ENCODE measurements at regions not wholly inside any gene's neighbourhood (a gene's known extent, or its start where the extent isn't known, plus 50 kb on each side); places are given as distances from the start of the nearest gene placed in this dataset.

GRCh38 chr16:51986301-51986700, 560.6 kb downstream of the TOX3 start:
- Histone ChIP-seq H2AFZ (ENCODE audit: low read length) (no peak overlapping the region), H3K27ac (ENCODE audit: extremely low read length, insufficient read depth, low read length) (no peak overlapping the region), H3K4me2 (ENCODE audit: low read depth, low read length) (no peak overlapping the region), H3K36me3 (replicated peaks in 1 of 2; ENCODE audit: control insufficient read depth in 1 of 2, insufficient read depth in 2 of 2, low read length in 2 of 2) (no peaks in the 10 kb centered on the region), H3K27me3 (ENCODE audit: control insufficient read depth in 1 of 2, insufficient read depth in 2 of 2, low read length in 2 of 2) (no peaks in the 10 kb centered on the region), H3K9me3 (ENCODE audit: low read length) (no peaks in the 10 kb centered on the region), H3K4me3 (replicated peaks in 1 of 3; ENCODE audit: insufficient read depth in 1 of 3, low read depth in 2 of 3, low read length in 3 of 3) (no peak overlapping the region), H3K79me2 (ENCODE audit: insufficient read depth, low read length) (no peaks in the 10 kb centered on the region), H3K9ac (ENCODE audit: insufficient read depth, low read depth, low read length) (no peak overlapping the region), H4K20me1 (ENCODE audit: insufficient read depth, low read length) (no peaks in the 10 kb centered on the region), H3K4me1 (ENCODE audit: insufficient read depth, low read length) (no peaks in the 10 kb centered on the region)
- no TSS peak for BruUV-seq (replicated peaks)
- FAIRE-seq (no peak), ATAC-seq (no peak), DNase-seq (ENCODE audit: low spot score) (no peak)
- WGBS (ENCODE audit: low lambda C conversion rate) = 2% methylated on average over 1 of the region's 1 CpG
- TF ChIP-seq FOXO4 (CRISPR knock-in tag; conservative IDR thresholded peaks at IDR 0.05) = no peak
- TF ChIP-seq TBP (CRISPR knock-in tag; IDR thresholded peaks at IDR 0.05) = no peak
- no peak for TF ChIP-seq ONECUT2 (CRISPR knock-in tag; IDR thresholded peaks at IDR 0.05)
- TF ChIP-seq ZNF704 (CRISPR knock-in tag; IDR thresholded peaks at IDR 0.05; ENCODE audit: borderline replicate concordance) = no peak
- TF ChIP-seq THAP9 (CRISPR knock-in tag; IDR thresholded peaks at IDR 0.05; ENCODE audit: borderline replicate concordance) = no peak
- TF ChIP-seq ESRRA (CRISPR knock-in tag; IDR thresholded peaks at IDR 0.05; ENCODE audit: low read depth) = no peak
- no peak for TF ChIP-seq XBP1 (CRISPR knock-in tag; IDR thresholded peaks at IDR 0.05)
- TF ChIP-seq SCMH1 (CRISPR knock-in tag; IDR thresholded peaks at IDR 0.05; ENCODE audit: borderline replicate concordance) = no peak
- intact Hi-C loops (cut with micrococcal nuclease; ENCODE audit: unreplicated experiment) = no loop called here
- in situ Hi-C loops (cut with HindIII; ENCODE audit: extremely low pct_ligation_motif_present, low pct_unique_long_range_greater_than_20kb) = no loop called here
- ChIA-PET POLR2A (no interaction called here), CTCF (ENCODE audit: low intra/inter-chr PET ratio, low total read pairs) (no interaction called here)
